ENCODE measurements at regions not wholly inside any gene's neighbourhood (a gene's known extent, or its start where the extent isn't known, plus 50 kb on each side); places are given as distances from the start of the nearest gene placed in this dataset.

DNA sequence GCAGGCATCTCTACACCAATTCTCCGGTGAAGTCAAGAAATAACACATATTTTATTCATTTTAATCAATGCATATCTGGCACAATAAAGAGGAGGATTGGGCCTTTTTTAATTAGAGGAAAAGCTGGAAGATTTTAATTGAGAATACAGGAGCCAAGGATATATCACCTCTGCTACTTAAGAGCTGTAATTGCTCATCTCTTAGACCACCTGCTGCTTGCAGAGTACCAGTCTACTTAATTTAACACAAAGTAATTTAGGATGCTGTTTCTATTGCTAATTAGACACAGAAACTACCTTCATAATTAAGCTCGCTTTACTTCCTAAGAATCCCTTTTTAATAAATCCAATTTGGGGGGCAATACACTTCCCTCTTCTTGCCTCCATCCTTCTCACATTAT, 326.9 kb downstream of the TENT4A start:
- Mint-ChIP-seq H3K4me3 (ENCODE audit: unreplicated experiment) (no peak overlapping the region), H3K9me3 (ENCODE audit: unreplicated experiment) (peaks cover 34% of the 10 kb centered on the region), H3K4me1 (ENCODE audit: unreplicated experiment) (no peaks in the 10 kb centered on the region), H3K27ac (ENCODE audit: unreplicated experiment) (no peak overlapping the region), H3K27me3 (ENCODE audit: unreplicated experiment) (no peaks in the 10 kb centered on the region), H3K36me3 (ENCODE audit: unreplicated experiment) (no peaks in the 10 kb centered on the region)
- TF ChIP-seq, protein P1, sequence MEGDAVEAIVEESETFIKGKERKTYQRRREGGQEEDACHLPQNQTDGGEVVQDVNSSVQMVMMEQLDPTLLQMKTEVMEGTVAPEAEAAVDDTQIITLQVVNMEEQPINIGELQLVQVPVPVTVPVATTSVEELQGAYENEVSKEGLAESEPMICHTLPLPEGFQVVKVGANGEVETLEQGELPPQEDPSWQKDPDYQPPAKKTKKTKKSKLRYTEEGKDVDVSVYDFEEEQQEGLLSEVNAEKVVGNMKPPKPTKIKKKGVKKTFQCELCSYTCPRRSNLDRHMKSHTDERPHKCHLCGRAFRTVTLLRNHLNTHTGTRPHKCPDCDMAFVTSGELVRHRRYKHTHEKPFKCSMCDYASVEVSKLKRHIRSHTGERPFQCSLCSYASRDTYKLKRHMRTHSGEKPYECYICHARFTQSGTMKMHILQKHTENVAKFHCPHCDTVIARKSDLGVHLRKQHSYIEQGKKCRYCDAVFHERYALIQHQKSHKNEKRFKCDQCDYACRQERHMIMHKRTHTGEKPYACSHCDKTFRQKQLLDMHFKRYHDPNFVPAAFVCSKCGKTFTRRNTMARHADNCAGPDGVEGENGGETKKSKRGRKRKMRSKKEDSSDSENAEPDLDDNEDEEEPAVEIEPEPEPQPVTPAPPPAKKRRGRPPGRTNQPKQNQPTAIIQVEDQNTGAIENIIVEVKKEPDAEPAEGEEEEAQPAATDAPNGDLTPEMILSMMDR (IDR thresholded peaks at IDR 0.05), result no peak
- DNase-seq (ENCODE audit: extremely low spot score, unreplicated experiment), result no peak

DNA sequence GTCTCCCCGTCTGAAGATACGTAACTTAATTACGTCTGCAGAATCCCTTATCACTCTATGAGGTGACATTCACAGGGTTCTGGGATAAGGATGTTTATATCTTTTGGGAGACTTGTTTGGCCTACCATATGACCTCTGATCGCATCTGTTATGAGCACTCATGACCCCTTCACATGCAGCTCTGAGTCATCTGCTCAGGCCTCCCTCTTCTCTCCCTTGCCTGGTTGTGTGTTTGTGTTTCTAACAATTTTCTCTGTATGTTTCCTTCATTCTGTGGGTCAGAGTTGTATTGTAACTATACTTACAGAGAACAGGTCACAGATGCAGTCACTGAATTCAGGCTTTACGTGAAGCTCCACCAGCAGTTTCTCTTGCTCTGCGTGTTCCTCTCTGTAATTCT, 330.6 kb downstream of the TENT4A start:
- Mint-ChIP-seq H3K9me3 (ENCODE audit: unreplicated experiment) (peaks cover 33% of the 10 kb centered on the region), H3K4me3 (ENCODE audit: unreplicated experiment) (no peak overlapping the region), H3K27ac (ENCODE audit: unreplicated experiment) (no peak overlapping the region)

DNA sequence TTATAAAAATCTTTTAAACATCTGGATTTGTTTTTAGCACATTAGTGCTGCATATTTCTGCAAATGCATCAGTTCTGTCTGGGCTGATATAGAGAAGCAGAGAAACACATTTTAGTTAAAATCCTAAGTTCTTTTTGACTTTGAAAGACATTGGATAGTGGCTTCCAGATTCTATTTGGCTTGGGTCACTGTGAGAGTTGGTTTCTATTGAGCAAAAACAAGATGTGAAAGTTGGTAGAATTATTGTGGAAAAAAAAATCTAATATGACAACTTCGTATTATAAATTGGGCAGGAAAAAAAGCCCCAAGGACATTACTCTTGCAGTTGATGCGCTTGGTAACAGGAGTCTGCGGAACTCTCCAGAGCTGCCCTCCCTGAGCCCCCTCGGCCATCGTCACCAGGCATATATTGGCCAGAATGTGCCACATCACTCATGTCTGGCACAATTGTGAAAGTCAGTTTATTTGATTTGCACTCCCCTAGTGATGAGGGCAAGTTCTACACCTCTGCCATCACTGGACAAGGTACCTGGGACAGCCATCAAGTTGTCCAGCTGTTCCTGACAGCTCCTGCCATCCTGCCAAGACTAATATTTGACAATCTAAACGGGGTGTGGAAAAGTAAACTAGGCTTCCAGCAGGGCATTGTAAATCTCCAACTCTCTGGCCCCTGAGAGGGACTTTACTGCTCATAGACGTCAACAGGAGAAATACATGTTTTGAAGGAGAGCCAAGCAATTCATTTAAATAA, 334.5 kb downstream of the TENT4A start:
- no peaks in the 10 kb centered on the region for H3K27me3 Mint-ChIP-seq (ENCODE audit: unreplicated experiment)
- H3K9me3 Mint-ChIP-seq (ENCODE audit: unreplicated experiment), result peaks cover 9% of the 10 kb centered on the region
- no peaks in the 10 kb centered on the region for H3K4me1 Mint-ChIP-seq (ENCODE audit: unreplicated experiment)
- TF ChIP-seq, protein P1 (IDR thresholded peaks at IDR 0.05), result no peak
- H3K36me3 Mint-ChIP-seq (ENCODE audit: unreplicated experiment), result no peaks in the 10 kb centered on the region
- H3K27ac Mint-ChIP-seq (ENCODE audit: unreplicated experiment), result no peak overlapping the region
- no peak for DNase-seq (ENCODE audit: extremely low spot score, unreplicated experiment)
- H3K4me3 Mint-ChIP-seq (ENCODE audit: unreplicated experiment), result no peak overlapping the region

More for the DNA sequence above, 330.6 kb downstream of the TENT4A start:
- H3K4me1 Mint-ChIP-seq (ENCODE audit: unreplicated experiment), result no peaks in the 10 kb centered on the region
- H3K27me3 Mint-ChIP-seq (ENCODE audit: unreplicated experiment), result no peaks in the 10 kb centered on the region
- TF ChIP-seq, protein P1 (IDR thresholded peaks at IDR 0.05), result no peak
- no peak for DNase-seq (ENCODE audit: extremely low spot score, unreplicated experiment)
- H3K36me3 Mint-ChIP-seq (ENCODE audit: unreplicated experiment), result no peaks in the 10 kb centered on the region

DNA sequence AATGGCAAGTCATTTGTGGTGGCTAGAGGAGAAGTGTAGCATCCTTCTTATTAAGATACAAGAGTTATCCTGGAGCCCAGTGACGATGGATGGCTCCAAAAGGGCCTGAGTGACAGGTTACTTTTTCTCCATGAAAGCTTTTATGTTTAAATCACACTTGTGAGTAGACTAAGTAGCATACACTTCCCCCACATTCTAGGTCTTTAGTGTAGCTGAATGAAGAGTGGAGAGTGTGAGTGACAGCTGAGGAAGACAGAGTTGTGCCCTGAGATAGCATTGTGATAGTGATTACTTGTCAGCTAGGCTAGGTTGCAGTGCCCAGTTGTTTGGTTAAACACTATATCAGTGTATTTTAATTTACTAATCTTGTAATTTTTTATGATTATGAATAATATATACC, 337.8 kb downstream of the TENT4A start:
- TF ChIP-seq, protein P1 (IDR thresholded peaks at IDR 0.05), result no peak
- H3K4me3 Mint-ChIP-seq (ENCODE audit: unreplicated experiment), result no peak overlapping the region
- peaks cover 13% of the 10 kb centered on the region for H3K9me3 Mint-ChIP-seq (ENCODE audit: unreplicated experiment)
- H3K36me3 Mint-ChIP-seq (ENCODE audit: unreplicated experiment), result no peaks in the 10 kb centered on the region
- no peaks in the 10 kb centered on the region for H3K4me1 Mint-ChIP-seq (ENCODE audit: unreplicated experiment)
- DNase-seq (ENCODE audit: extremely low spot score, unreplicated experiment), result no peak
- no peaks in the 10 kb centered on the region for H3K27me3 Mint-ChIP-seq (ENCODE audit: unreplicated experiment)
- no peak overlapping the region for H3K27ac Mint-ChIP-seq (ENCODE audit: unreplicated experiment)

DNA sequence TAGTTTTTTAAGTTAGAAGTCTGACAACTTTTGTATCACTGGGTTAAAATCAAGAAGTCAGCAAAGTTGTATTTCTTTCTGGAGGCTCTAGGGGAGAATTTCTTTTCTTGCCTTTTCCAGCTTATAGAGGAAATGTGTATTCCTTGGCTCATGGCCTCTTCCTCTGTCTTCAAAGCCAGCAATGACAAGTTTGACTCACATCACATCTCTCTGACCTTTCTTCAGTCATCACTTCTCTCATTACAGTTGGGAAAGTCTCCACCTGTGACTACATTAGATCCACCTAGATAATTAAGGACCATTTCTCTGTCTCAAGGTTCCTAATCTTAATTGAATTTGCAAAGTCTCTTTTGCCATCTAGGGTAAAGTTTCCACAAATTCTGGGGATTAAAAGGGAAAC, 339.9 kb downstream of the TENT4A start:
- no peak for DNase-seq (ENCODE audit: extremely low spot score, unreplicated experiment)
- Mint-ChIP-seq H3K36me3 (ENCODE audit: unreplicated experiment) (no peaks in the 10 kb centered on the region), H3K27me3 (ENCODE audit: unreplicated experiment) (no peaks in the 10 kb centered on the region), H3K4me1 (ENCODE audit: unreplicated experiment) (no peaks in the 10 kb centered on the region), H3K27ac (ENCODE audit: unreplicated experiment) (no peak overlapping the region), H3K9me3 (ENCODE audit: unreplicated experiment) (peaks cover 13% of the 10 kb centered on the region), H3K4me3 (ENCODE audit: unreplicated experiment) (no peak overlapping the region)
- TF ChIP-seq, protein P1 (IDR thresholded peaks at IDR 0.05), result no peak
